IPS-18a (cell line): ENCODE measurements at regions not wholly inside any gene's neighbourhood (a gene's known extent, or its start where the extent isn't known, plus 50 kb on each side); places are given as distances from the start of the nearest gene placed in this dataset.
"Not testable (repeated sequence)": the region's sequence is repeated elsewhere in the genome, so short reads cannot be mapped to it uniquely, and the experiment has no call there.

ENCODE experiments used
- H3K27ac ChIP-seq: one replicate; pipeline ENCODE4 v1.5.1; 2013; ENCODE audit warnings: low read length
- H3K27me3 ChIP-seq: one replicate; pipeline ENCODE4 v1.6.1; 2013; ENCODE audit warnings: mild to moderate bottlenecking, low read length; ENCODE audit not compliant: control insufficient read depth, insufficient read depth
- H3K36me3 ChIP-seq: one replicate; pipeline ENCODE4 v1.6.1; 2013; ENCODE audit warnings: low read depth, low read length; ENCODE audit not compliant: control insufficient read depth
- H3K4me1 ChIP-seq: one replicate; pipeline ENCODE4 v1.6.1; 2013; ENCODE audit warnings: low read depth, low read length; ENCODE audit not compliant: control insufficient read depth
- H3K4me3 ChIP-seq: one replicate; pipeline ENCODE4 v1.5.1; 2013; ENCODE audit warnings: low read length
- H3K9ac ChIP-seq: one replicate; pipeline ENCODE4 v1.6.1; 2013; ENCODE audit warnings: mild to moderate bottlenecking, low read length, moderate library complexity
- H3K9me3 ChIP-seq: one replicate; pipeline ENCODE4 v1.6.1; 2013; ENCODE audit warnings: low read depth, low read length; ENCODE audit not compliant: control insufficient read depth

DNA sequence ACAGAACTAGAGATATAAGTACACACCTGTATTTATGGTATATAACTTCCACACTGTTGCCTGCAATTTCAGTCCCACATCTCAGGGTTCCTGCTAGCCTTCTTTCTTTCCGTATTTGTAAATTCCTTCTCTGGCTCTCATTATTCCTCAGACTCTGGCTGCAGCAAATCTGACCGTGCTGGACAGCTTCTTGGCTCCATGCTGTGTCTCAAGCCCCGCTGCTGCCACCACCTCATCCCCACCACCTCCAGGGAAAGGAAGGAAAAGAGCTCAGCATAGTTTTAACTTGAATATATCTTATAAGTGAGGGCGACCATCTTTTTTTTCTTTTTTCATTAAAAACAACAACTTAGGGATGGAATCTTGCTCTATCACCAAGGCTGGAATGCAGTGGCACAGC, 155.6 kb upstream of the CXCL13 start:
- H3K36me3 ChIP-seq, result no peaks in the 10 kb centered on the region
- H3K4me1 ChIP-seq, result no peaks in the 10 kb centered on the region
- H3K9ac ChIP-seq, result no peak overlapping the region
- no peaks in the 10 kb centered on the region for H3K9me3 ChIP-seq
- H3K4me3 ChIP-seq, result no peak overlapping the region
- H3K27me3 ChIP-seq, result no peaks in the 10 kb centered on the region
- no peak overlapping the region for H3K27ac ChIP-seq

GRCh38 chr4:77451530-77451929, 154.1 kb upstream of the CXCL13 start:
- H3K4me3 ChIP-seq, result no peak overlapping the region
- H3K27ac ChIP-seq, result no peak overlapping the region
- H3K9me3 ChIP-seq, result no peaks in the 10 kb centered on the region
- no peaks in the 10 kb centered on the region for H3K36me3 ChIP-seq
- no peak overlapping the region for H3K9ac ChIP-seq
- H3K4me1 ChIP-seq, result no peaks in the 10 kb centered on the region
- H3K27me3 ChIP-seq, result no peaks in the 10 kb centered on the region

- not testable (repeated sequence) for H3K36me3 ChIP-seq, H3K4me3 ChIP-seq, H3K4me1 ChIP-seq, H3K27me3 ChIP-seq, H3K9ac ChIP-seq, H3K9me3 ChIP-seq, H3K27ac ChIP-seq
Observed at GRCh38 chr4:77452117-77452516, 153.5 kb upstream of the CXCL13 start.

- Histone ChIP-seq H3K4me3 (no peak overlapping the region), H3K27me3 (no peaks in the 10 kb centered on the region), H3K9ac (no peak overlapping the region), H3K4me1 (no peaks in the 10 kb centered on the region), H3K27ac (no peak overlapping the region), H3K36me3 (no peaks in the 10 kb centered on the region), H3K9me3 (no peaks in the 10 kb centered on the region)
Observed at GRCh38 chr4:77453911-77454310, 151.7 kb upstream of the CXCL13 start.

GRCh38 chr4:77454858-77455257, 150.8 kb upstream of the CXCL13 start:
- Histone ChIP-seq H3K9ac (no peak overlapping the region), H3K4me1 (no peaks in the 10 kb centered on the region), H3K4me3 (no peak overlapping the region), H3K36me3 (no peaks in the 10 kb centered on the region), H3K27ac (no peak overlapping the region), H3K9me3 (no peaks in the 10 kb centered on the region), H3K27me3 (no peaks in the 10 kb centered on the region)

GRCh38 chr4:77464100-77464499, 141.5 kb upstream of the CXCL13 start:
- not testable (repeated sequence) for H3K27ac ChIP-seq, H3K9ac ChIP-seq, H3K9me3 ChIP-seq, H3K27me3 ChIP-seq, H3K4me3 ChIP-seq, H3K36me3 ChIP-seq, H3K4me1 ChIP-seq

- H3K27ac ChIP-seq, result no peak overlapping the region
- no peaks in the 10 kb centered on the region for H3K4me1 ChIP-seq
Observed at GRCh38 chr4:77465271-77465670, 140.3 kb upstream of the CXCL13 start.

GRCh38 chr4:77466430-77466829, 139.2 kb upstream of the CXCL13 start:
- no peaks in the 10 kb centered on the region for H3K4me1 ChIP-seq

More at GRCh38 chr4:77465271-77465670, 140.3 kb upstream of the CXCL13 start:
- Histone ChIP-seq H3K9ac (no peak overlapping the region), H3K9me3 (no peaks in the 10 kb centered on the region), H3K4me3 (no peak overlapping the region), H3K36me3 (no peaks in the 10 kb centered on the region), H3K27me3 (no peaks in the 10 kb centered on the region)

GRCh38 chr4:77471821-77472495, 133.7 kb upstream of the CXCL13 start:
- no peak overlapping the region for H3K9ac ChIP-seq
- H3K36me3 ChIP-seq, result no peaks in the 10 kb centered on the region
- no peaks in the 10 kb centered on the region for H3K4me1 ChIP-seq
- H3K4me3 ChIP-seq, result no peak overlapping the region
- H3K27ac ChIP-seq, result no peak overlapping the region
- H3K9me3 ChIP-seq, result no peaks in the 10 kb centered on the region
- H3K27me3 ChIP-seq, result no peaks in the 10 kb centered on the region

More at GRCh38 chr4:77466430-77466829, 139.2 kb upstream of the CXCL13 start:
- no peak overlapping the region for H3K4me3 ChIP-seq
- no peak overlapping the region for H3K27ac ChIP-seq
- no peaks in the 10 kb centered on the region for H3K27me3 ChIP-seq
- H3K9me3 ChIP-seq, result no peaks in the 10 kb centered on the region
- H3K36me3 ChIP-seq, result no peaks in the 10 kb centered on the region
- no peak overlapping the region for H3K9ac ChIP-seq

- H3K4me3 ChIP-seq, result no peak overlapping the region
- H3K9me3 ChIP-seq, result no peaks in the 10 kb centered on the region
- no peaks in the 10 kb centered on the region for H3K27me3 ChIP-seq
- no peak overlapping the region for H3K27ac ChIP-seq
- no peak overlapping the region for H3K9ac ChIP-seq
- H3K36me3 ChIP-seq, result no peaks in the 10 kb centered on the region
- no peaks in the 10 kb centered on the region for H3K4me1 ChIP-seq
Observed at GRCh38 chr4:77473509-77473908, 132.1 kb upstream of the CXCL13 start.

GRCh38 chr4:77481856-77482255, 123.8 kb upstream of the CXCL13 start:
- Histone ChIP-seq H3K4me1 (no peaks in the 10 kb centered on the region), H3K9me3 (no peaks in the 10 kb centered on the region), H3K9ac (no peak overlapping the region), H3K27ac (no peak overlapping the region), H3K36me3 (no peaks in the 10 kb centered on the region), H3K27me3 (no peaks in the 10 kb centered on the region), H3K4me3 (no peak overlapping the region)

DNA sequence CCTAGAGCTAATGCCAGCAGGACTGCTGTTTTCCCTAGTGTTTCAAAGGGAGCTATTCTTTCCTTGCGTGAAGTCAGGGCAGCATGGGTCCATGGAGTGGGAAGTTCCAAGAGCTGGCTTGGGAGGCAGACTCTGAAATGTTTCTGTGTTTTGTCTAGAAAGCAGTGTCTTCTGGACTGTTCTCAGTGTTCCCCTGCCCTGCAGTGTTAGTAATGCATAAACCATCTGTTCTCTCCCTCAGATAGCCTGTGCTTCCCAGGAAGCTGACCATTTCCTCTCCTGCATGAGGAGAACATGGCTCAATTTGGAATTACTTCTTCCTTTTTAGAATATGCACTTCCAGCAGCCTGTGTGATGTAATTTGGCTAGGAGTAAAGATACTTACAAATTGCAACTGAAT, 116.7 kb upstream of the CXCL13 start:
- H3K4me1 ChIP-seq, result no peaks in the 10 kb centered on the region
- H3K9ac ChIP-seq, result no peak overlapping the region
- no peak overlapping the region for H3K4me3 ChIP-seq
- H3K36me3 ChIP-seq, result no peaks in the 10 kb centered on the region
- H3K27ac ChIP-seq, result no peak overlapping the region
- H3K9me3 ChIP-seq, result peaks cover 4% of the 10 kb centered on the region
- H3K27me3 ChIP-seq, result no peaks in the 10 kb centered on the region
